ENCODE measurements at regions not wholly inside any gene's neighbourhood (a gene's known extent, or its start where the extent isn't known, plus 50 kb on each side); places are given as distances from the start of the nearest gene placed in this dataset.

DNA sequence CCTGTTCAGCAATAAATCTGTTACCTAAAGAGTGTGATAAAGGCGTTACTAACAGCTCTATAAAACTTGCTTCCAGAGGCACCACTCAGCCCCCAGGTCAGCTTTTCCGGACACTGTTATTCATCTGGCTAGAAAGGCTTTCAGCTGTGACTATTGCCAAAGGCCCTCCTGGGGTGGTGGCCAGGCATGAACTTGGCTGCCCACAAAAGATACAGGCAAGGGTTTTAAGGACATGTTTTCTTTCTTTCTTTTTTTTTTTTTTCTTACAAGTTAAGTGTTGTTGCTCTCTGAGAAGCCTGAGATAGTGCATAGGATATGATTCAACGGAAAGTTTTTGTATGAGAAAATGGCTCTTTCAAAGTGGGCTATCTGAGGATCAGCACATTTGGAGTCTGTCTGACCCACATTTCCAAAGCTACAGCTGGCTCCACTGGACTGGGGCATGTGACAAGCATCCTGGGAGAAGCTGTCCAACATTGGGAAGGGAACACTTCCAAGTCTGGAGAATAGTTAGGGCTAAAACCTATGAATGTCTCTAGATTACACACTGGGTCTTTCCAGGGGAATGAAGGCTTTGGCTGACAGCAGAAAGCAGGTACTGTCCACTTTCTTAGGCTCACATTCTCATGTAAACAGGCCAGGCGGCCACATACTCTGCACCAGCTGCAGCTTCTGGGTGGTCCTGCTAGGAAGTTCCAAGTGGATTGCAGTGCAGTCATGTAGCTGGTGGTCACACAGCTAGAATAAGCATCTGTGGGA lies 639.7 kb downstream of the LMO4 start:
- no peaks in the 10 kb centered on the region for H3K9me3 ChIP-seq (replicated peaks in 1 of 11)
- no peak overlapping the region for H3K27ac ChIP-seq
- no peak overlapping the region for H3K4me3 ChIP-seq
- H3K9ac ChIP-seq: no peak overlapping the region
- H3K27me3 ChIP-seq: no peaks in the 10 kb centered on the region
- no peaks in the 10 kb centered on the region for H3K4me1 ChIP-seq
- no peaks in the 10 kb centered on the region for H4K20me1 ChIP-seq
- H3K4me2 ChIP-seq: no peak overlapping the region
- TF ChIP-seq Cebpa-rat (IDR thresholded peaks at IDR 0.05): no peak
- H3K36me3 ChIP-seq: no peaks in the 10 kb centered on the region

DNA sequence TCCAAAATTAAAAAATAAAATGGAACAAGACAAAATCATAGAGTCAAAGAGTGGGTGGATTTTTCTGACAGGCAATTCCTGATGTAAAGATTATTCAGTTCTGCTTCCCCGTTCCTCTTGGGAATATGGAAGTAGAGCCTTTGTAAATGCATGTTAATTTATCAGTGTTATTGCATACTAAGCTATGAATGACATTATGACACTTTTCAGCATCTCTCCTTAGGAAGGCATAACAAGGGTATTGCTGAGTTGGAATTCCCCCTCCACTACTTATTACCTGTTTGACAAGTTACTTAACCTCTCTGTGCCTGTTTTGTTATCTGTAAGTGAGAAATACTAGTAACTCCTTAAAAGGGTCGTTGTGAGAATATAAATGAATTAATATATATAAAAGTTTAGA lies 640.4 kb downstream of the LMO4 start:
- Histone ChIP-seq H3K4me2 (no peak overlapping the region), H3K9ac (no peak overlapping the region), H4K20me1 (no peaks in the 10 kb centered on the region), H3K27ac (no peak overlapping the region), H3K9me3 (replicated peaks in 1 of 11) (no peaks in the 10 kb centered on the region), H3K36me3 (no peaks in the 10 kb centered on the region), H3K27me3 (no peaks in the 10 kb centered on the region), H3K4me1 (no peaks in the 10 kb centered on the region), H3K4me3 (no peak overlapping the region)
- TF ChIP-seq Cebpa-rat (IDR thresholded peaks at IDR 0.05): no peak

DNA sequence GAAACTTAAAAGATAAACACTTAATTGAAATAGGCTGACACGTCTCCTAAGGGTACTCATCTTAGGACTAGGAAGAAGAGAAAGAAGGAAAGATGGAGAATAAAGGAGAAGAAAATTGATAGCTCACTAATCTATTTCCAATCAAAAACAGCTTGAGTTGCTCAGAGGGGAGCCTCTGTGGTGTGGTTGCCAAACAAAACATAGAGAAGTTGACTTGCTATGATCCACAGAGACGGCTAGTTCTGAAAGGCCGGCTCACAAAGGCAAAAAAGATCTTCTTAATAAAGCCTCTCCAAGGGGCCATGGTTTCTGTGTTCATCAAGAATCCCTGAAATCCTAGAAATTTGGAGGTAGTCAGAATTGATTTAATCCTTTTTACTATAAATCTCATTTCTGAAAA lies 644.1 kb downstream of the LMO4 start:
- Histone ChIP-seq H3K36me3 (no peaks in the 10 kb centered on the region), H3K4me3 (no peak overlapping the region), H3K9me3 (replicated peaks in 1 of 11) (no peaks in the 10 kb centered on the region), H3K27me3 (no peaks in the 10 kb centered on the region), H3K9ac (no peak overlapping the region), H4K20me1 (no peaks in the 10 kb centered on the region), H3K4me1 (no peaks in the 10 kb centered on the region), H3K4me2 (no peak overlapping the region), H3K27ac (no peak overlapping the region)
- no peak for TF ChIP-seq Cebpa-rat (IDR thresholded peaks at IDR 0.05)

DNA sequence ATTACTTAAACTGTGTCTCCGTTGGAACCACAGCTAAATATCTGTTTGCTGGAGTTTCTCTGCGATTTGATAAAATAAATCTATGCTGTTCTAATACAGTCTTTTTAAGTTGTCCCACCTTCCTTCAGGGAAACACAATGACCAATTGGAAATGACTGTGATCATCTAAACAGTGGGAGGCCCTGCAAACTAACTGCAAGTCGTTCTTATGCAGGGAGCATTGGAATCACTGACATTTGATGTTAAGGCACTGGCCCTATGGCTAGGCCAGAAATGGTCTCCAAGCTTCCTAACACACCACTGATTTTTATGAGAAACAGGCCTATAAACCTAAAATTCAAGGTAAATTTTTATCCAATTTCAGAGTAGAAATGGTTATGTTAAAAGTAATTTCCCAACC lies 645.2 kb downstream of the LMO4 start:
- Histone ChIP-seq H3K9me3 (replicated peaks in 1 of 11) (no peaks in the 10 kb centered on the region), H3K4me2 (no peak overlapping the region), H3K9ac (no peak overlapping the region), H4K20me1 (no peaks in the 10 kb centered on the region), H3K27me3 (no peaks in the 10 kb centered on the region), H3K4me3 (no peak overlapping the region), H3K4me1 (no peaks in the 10 kb centered on the region), H3K27ac (no peak overlapping the region), H3K36me3 (no peaks in the 10 kb centered on the region)
- no peak for TF ChIP-seq Cebpa-rat (IDR thresholded peaks at IDR 0.05)

DNA sequence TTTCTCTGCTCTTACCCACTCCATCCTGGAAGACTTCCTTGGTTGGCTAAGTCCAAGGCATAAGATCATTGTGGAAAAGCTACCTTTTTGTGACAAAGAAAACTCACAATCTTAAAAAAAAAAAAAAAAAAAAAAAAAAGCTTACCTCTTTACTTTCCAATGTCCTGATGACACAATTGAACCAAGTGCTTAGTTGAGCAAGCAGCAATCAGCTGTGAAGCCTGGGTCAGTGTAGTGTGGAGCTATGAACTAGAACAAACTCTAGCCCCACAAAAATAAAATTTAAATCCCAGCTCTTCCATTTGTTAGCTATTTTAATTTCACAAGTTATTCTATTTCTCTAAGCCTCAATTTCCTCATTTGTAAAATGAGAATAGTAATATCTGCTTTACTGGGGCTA lies 647.6 kb downstream of the LMO4 start:
- no peak overlapping the region for H3K9ac ChIP-seq
- H3K36me3 ChIP-seq: no peaks in the 10 kb centered on the region
- H3K9me3 ChIP-seq (replicated peaks in 1 of 11): no peaks in the 10 kb centered on the region
- no peak overlapping the region for H3K27ac ChIP-seq
- no peak overlapping the region for H3K4me3 ChIP-seq
- TF ChIP-seq Cebpa-rat (IDR thresholded peaks at IDR 0.05): no peak
- no peaks in the 10 kb centered on the region for H3K4me1 ChIP-seq
- H3K27me3 ChIP-seq: no peaks in the 10 kb centered on the region
- no peaks in the 10 kb centered on the region for H4K20me1 ChIP-seq
- no peak overlapping the region for H3K4me2 ChIP-seq

DNA sequence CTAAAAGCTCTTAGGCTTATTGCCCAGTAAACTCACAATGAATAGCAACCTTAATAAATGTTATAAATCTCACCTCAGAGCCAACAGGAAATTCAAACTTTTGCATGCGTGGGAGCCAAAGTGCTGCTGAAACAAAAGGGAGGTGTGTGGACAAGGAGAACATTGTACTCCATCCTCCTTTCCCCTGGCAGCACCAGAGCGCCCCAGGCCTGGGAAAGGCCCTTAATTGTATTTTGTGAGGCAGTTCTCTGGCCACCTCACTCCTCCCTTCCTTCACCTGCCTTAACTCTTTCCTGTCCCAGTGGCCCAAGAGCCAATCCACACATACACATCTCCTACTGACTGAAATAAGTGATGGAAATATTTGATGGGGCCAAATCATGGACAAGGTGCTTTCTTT lies 648.5 kb downstream of the LMO4 start:
- Histone ChIP-seq H3K36me3 (no peaks in the 10 kb centered on the region), H3K9ac (no peak overlapping the region), H3K27me3 (no peaks in the 10 kb centered on the region), H3K27ac (no peak overlapping the region), H3K4me3 (no peak overlapping the region), H3K4me1 (no peaks in the 10 kb centered on the region), H4K20me1 (no peaks in the 10 kb centered on the region), H3K9me3 (replicated peaks in 1 of 11) (no peaks in the 10 kb centered on the region), H3K4me2 (no peak overlapping the region)
- TF ChIP-seq Cebpa-rat (IDR thresholded peaks at IDR 0.05): no peak

DNA sequence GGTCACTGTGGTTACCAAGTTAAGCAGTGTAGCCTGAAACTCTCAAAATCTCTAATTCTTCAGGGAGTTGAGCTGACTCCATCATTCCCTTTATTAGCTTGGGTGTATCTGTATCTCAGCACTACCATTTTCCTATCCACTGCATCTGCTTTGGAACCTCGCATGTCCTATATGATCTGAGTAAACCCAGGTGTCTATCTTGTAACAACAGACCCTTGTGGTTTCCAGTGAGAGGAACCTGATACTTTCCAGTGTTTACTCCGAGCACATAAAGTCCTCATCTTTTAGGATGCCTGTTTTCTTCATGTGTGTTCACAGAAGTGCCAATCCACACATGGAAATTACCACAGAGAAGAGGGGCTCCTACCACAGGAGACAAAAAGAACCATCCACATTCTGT lies 650.4 kb downstream of the LMO4 start:
- no peak for TF ChIP-seq Cebpa-rat (IDR thresholded peaks at IDR 0.05)
- no peak overlapping the region for H3K9ac ChIP-seq
- H3K4me1 ChIP-seq: no peaks in the 10 kb centered on the region
- H3K4me3 ChIP-seq: no peak overlapping the region
- no peak overlapping the region for H3K4me2 ChIP-seq
- no peaks in the 10 kb centered on the region for H4K20me1 ChIP-seq
- no peaks in the 10 kb centered on the region for H3K27me3 ChIP-seq
- no peaks in the 10 kb centered on the region for H3K9me3 ChIP-seq (replicated peaks in 1 of 11)
- no peak overlapping the region for H3K27ac ChIP-seq
- H3K36me3 ChIP-seq: no peaks in the 10 kb centered on the region

DNA sequence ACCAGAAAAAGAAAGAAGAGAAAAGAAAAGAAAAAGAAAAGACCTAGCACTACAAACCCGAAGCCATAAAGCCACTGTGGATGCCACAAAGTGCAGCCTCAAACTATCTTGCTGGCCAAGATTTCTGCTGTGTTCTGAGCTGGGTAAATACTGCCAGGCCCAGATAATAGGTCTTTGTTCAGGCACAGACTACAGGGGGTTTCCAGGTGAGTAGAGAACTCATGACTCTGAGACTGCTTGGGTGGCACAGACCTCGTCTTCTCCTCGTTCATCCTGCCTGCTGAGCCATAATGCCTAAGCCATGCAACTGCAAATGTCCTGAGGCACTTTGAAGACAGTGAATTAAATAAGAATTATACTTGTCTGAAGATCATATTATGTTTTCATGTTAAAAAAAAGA lies 651.8 kb downstream of the LMO4 start:
- no peak overlapping the region for H3K9ac ChIP-seq
- H3K4me1 ChIP-seq: no peaks in the 10 kb centered on the region
- H3K27ac ChIP-seq: no peak overlapping the region
- no peak overlapping the region for H3K4me3 ChIP-seq
- H4K20me1 ChIP-seq: no peaks in the 10 kb centered on the region
- no peaks in the 10 kb centered on the region for H3K9me3 ChIP-seq (replicated peaks in 1 of 11)
- no peaks in the 10 kb centered on the region for H3K36me3 ChIP-seq
- no peaks in the 10 kb centered on the region for H3K27me3 ChIP-seq
- no peak for TF ChIP-seq Cebpa-rat (IDR thresholded peaks at IDR 0.05)
- no peak overlapping the region for H3K4me2 ChIP-seq

DNA sequence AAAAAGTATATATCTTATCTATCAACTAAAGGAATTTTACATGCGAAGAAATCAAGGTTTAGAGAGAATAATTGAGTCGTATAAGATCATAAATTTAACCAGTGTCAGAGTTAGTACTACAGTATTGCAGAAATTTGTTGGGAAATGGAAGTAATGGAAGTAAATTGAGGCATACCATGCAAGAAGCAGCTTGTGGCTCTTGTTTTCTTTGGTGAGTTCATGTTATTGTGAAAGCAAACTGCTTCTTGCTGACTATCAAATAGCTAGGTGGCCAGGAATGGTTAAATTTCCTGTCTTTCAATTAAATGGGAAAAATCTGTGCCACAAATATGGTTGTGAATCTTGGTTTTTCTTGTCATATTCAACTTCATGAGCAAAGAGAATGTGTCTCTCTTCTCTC lies 652.7 kb downstream of the LMO4 start:
- H3K36me3 ChIP-seq: no peaks in the 10 kb centered on the region

DNA sequence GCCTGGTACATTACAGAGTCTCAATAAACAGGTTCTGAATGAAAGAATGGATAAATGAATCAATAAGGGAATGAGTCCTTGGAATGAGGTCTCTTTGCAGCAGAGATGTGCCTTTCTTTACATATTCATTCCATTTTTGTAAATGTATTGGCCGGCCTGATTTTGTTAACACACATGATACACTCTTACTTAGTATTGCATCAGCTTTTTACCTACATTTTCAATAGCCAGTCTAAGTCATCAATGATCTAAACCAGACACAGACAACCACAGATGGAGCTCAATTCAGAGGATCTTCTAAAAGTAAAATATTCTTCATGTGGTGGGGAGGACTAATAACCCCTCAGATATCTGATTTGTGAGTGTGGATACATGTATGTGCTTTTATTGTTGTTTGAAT lies 653.1 kb downstream of the LMO4 start:
- H3K27ac ChIP-seq: no peak overlapping the region
- H3K4me1 ChIP-seq: no peaks in the 10 kb centered on the region
- no peaks in the 10 kb centered on the region for H3K27me3 ChIP-seq
- H4K20me1 ChIP-seq: no peaks in the 10 kb centered on the region
- no peaks in the 10 kb centered on the region for H3K36me3 ChIP-seq
- no peak overlapping the region for H3K4me3 ChIP-seq
- no peak for TF ChIP-seq Cebpa-rat (IDR thresholded peaks at IDR 0.05)
- no peak overlapping the region for H3K9ac ChIP-seq
- no peak overlapping the region for H3K4me2 ChIP-seq
- no peaks in the 10 kb centered on the region for H3K9me3 ChIP-seq (replicated peaks in 1 of 11)

More for the DNA sequence above, 652.7 kb downstream of the LMO4 start:
- Histone ChIP-seq H3K4me3 (no peak overlapping the region), H3K4me2 (no peak overlapping the region), H3K27me3 (no peaks in the 10 kb centered on the region), H3K9me3 (replicated peaks in 1 of 11) (no peaks in the 10 kb centered on the region), H3K4me1 (no peaks in the 10 kb centered on the region), H3K9ac (no peak overlapping the region), H4K20me1 (no peaks in the 10 kb centered on the region), H3K27ac (no peak overlapping the region)
- no peak for TF ChIP-seq Cebpa-rat (IDR thresholded peaks at IDR 0.05)

Data from BLaER1 treated with 17β-estradiol and CSF1 and Interleukin-3, amounts not matched to agents 10 nM and 100 nM (cell line).